ENCODE measurements at regions not wholly inside any gene's neighbourhood (a gene's known extent, or its start where the extent isn't known, plus 50 kb on each side); places are given as distances from the start of the nearest gene placed in this dataset.

- no peak for DNase-seq (ENCODE audit: low read depth)
- TF ChIP-seq CTCF (conservative IDR thresholded peaks at IDR 0.05; ENCODE audit: low read depth, low read length), result no peak
- no peak overlapping the region for H3K4me3 ChIP-seq (ENCODE audit: low read length)
Measured at GRCh38 chr1:96164053-96164452, 557.5 kb upstream of the PTBP2 start.

- no peak overlapping the region for H3K4me3 ChIP-seq (ENCODE audit: low read length)
- no peak for TF ChIP-seq CTCF (conservative IDR thresholded peaks at IDR 0.05; ENCODE audit: low read depth, low read length)
- no peak for DNase-seq (ENCODE audit: low read depth)
Measured at GRCh38 chr1:96178053-96178452, 543.5 kb upstream of the PTBP2 start.

DNA sequence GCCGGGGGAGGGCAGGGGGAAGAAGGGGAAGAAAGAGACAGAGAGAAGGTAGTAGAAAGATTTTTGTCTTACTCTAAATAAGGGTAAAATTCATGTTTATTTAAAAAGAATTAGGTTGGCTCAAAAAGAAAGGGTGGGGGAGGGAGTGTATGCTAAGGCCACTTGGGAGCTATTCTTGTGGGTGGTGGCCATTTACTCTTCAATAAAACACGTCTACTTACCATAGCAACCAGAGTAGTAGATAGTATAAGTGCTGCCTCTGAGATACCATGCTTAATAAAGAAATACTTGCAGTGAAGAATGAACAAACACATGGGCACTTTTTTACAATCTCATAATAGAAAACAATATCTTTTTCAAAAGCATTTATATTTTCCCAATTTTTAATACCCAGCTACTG, 538.1 kb upstream of the PTBP2 start:
- DNase-seq (ENCODE audit: low read depth), result no peak
- TF ChIP-seq CTCF (conservative IDR thresholded peaks at IDR 0.05; ENCODE audit: low read depth, low read length), result no peak
- no peak overlapping the region for H3K4me3 ChIP-seq (ENCODE audit: low read length)

GRCh38 chr1:96183928-96184327, 537.7 kb upstream of the PTBP2 start:
- no peak overlapping the region for H3K4me3 ChIP-seq (ENCODE audit: low read length)
- no peak for TF ChIP-seq CTCF (conservative IDR thresholded peaks at IDR 0.05; ENCODE audit: low read depth, low read length)

GRCh38 chr1:96185181-96185580, 536.4 kb upstream of the PTBP2 start:
- no peak overlapping the region for H3K4me3 ChIP-seq (ENCODE audit: low read length)
- no peak for DNase-seq (ENCODE audit: low read depth)
- no peak for TF ChIP-seq CTCF (conservative IDR thresholded peaks at IDR 0.05; ENCODE audit: low read depth, low read length)

More at GRCh38 chr1:96183928-96184327, 537.7 kb upstream of the PTBP2 start:
- DNase-seq (ENCODE audit: low read depth), result no peak

DNA sequence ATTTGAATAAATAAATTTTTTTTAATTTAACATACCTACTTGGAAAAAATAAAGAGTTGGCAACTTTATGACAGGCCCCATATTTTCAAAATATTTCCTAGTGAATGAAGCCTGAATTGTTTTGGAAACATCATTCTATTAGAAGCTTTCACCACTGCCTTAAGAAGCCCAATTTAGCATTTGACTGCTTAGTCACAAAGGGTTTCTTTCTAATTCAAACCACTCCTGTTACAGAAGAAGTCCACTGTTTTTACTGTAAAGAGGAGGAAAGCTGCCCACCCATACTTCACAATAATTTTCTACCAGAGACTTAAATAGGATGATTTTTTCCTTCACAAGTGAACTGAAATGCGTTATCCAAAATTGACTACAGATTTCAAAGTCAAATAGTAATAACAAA, 534.6 kb upstream of the PTBP2 start:
- no peak for TF ChIP-seq CTCF (conservative IDR thresholded peaks at IDR 0.05; ENCODE audit: low read depth, low read length)
- H3K4me3 ChIP-seq (ENCODE audit: low read length), result no peak overlapping the region
- no peak for DNase-seq (ENCODE audit: low read depth)

GRCh38 chr1:96191165-96191564, 530.4 kb upstream of the PTBP2 start:
- H3K4me3 ChIP-seq (ENCODE audit: low read length), result no peak overlapping the region
- DNase-seq (ENCODE audit: low read depth), result no peak
- TF ChIP-seq CTCF (conservative IDR thresholded peaks at IDR 0.05; ENCODE audit: low read depth, low read length), result no peak
